CD4-positive, alpha-beta T cell treated with Interleukin-15 for 1 hour (primary cell): ENCODE measurements at regions not wholly inside any gene's neighbourhood (a gene's known extent, or its start where the extent isn't known, plus 50 kb on each side); places are given as distances from the start of the nearest gene placed in this dataset.

Experiments used
- DNase-seq: peaks from one replicate; pipeline ENCODE4 v3.0.0-alpha.2; 2020

- DNase-seq: no peak
Observed at GRCh38 chr11:69954756-69955155, 123.4 kb upstream of the ANO1 start.

GRCh38 chr11:69956669-69957190, 121.4 kb upstream of the ANO1 start:
- no peak for DNase-seq

- no peak for DNase-seq
Observed at GRCh38 chr11:69957849-69958248, 120.3 kb upstream of the ANO1 start.

GRCh38 chr11:69958308-69958707, 119.8 kb upstream of the ANO1 start:
- no peak for DNase-seq

GRCh38 chr11:69959461-69959860, 118.7 kb upstream of the ANO1 start:
- no peak for DNase-seq

GRCh38 chr11:69961738-69962137, 116.4 kb upstream of the ANO1 start:
- DNase-seq: no peak

GRCh38 chr11:69962152-69962551, 116.0 kb upstream of the ANO1 start:
- DNase-seq: no peak

GRCh38 chr11:69963533-69964246, 114.4 kb upstream of the ANO1 start:
- DNase-seq: no peak

GRCh38 chr11:69964247-69964643, 113.9 kb upstream of the ANO1 start:
- no peak for DNase-seq

- no peak for DNase-seq
Observed at GRCh38 chr11:69965821-69966582, 112.1 kb upstream of the ANO1 start.

- DNase-seq: no peak
Observed at GRCh38 chr11:69966583-69966835, 111.6 kb upstream of the ANO1 start.

- no peak for DNase-seq
Observed at GRCh38 chr11:69966910-69967483, 111.1 kb upstream of the ANO1 start.

GRCh38 chr11:69967484-69967883, 110.6 kb upstream of the ANO1 start:
- DNase-seq: no peak

GRCh38 chr11:69968396-69969347, 109.4 kb upstream of the ANO1 start:
- no peak for DNase-seq

- DNase-seq: no peak
Observed at GRCh38 chr11:69969890-69970784, 108.0 kb upstream of the ANO1 start.

- no peak for DNase-seq
Observed at GRCh38 chr11:69970785-69971535, 107.2 kb upstream of the ANO1 start.

GRCh38 chr11:69971741-69972140, 106.4 kb upstream of the ANO1 start:
- DNase-seq: no peak

GRCh38 chr11:69972351-69972802, 105.7 kb upstream of the ANO1 start:
- DNase-seq: peak; percentile 69

- DNase-seq: no peak
Observed at GRCh38 chr11:69974528-69974927, 103.6 kb upstream of the ANO1 start.

GRCh38 chr11:69975822-69976221, 102.3 kb upstream of the ANO1 start:
- no peak for DNase-seq

GRCh38 chr11:69976794-69977193, 101.3 kb upstream of the ANO1 start:
- no peak for DNase-seq
